GM21447 (cell line): ENCODE measurements at regions not wholly inside any gene's neighbourhood (a gene's known extent, or its start where the extent isn't known, plus 50 kb on each side); places are given as distances from the start of the nearest gene placed in this dataset.

Experiments used
- ATAC-seq: cut with Tn5 transposase; IDR thresholded peaks from one replicate; pipeline ENCODE4 v1.9.1; 2021; ENCODE audit not compliant: unreplicated experiment

GRCh38 chr4:151604238-151604637 lies 156.6 kb downstream of the GATB start:
- ATAC-seq, result no peak

- ATAC-seq, result no peak
Observed at GRCh38 chr4:151605215-151605614, 155.6 kb downstream of the GATB start.

- no peak for ATAC-seq
Observed at GRCh38 chr4:151606061-151606460, 154.7 kb downstream of the GATB start.

GRCh38 chr4:151610229-151610628 lies 150.6 kb downstream of the GATB start:
- no peak for ATAC-seq

- no peak for ATAC-seq
Observed at GRCh38 chr4:151611960-151612359, 148.8 kb downstream of the GATB start.

- no peak for ATAC-seq
Observed at GRCh38 chr4:151613290-151613689, 147.5 kb downstream of the GATB start.

- ATAC-seq, result no peak
Observed at GRCh38 chr4:151614561-151614960, 146.2 kb downstream of the GATB start.

- no peak for ATAC-seq
Observed at GRCh38 chr4:151618858-151619257, 141.9 kb downstream of the GATB start.

GRCh38 chr4:151620066-151620465 lies 140.7 kb downstream of the GATB start:
- no peak for ATAC-seq
